ENCODE measurements at regions not wholly inside any gene's neighbourhood (a gene's known extent, or its start where the extent isn't known, plus 50 kb on each side); places are given as distances from the start of the nearest gene placed in this dataset.

GRCh38 chr10:78774999-78775711, 293.6 kb upstream of the ZMIZ1 start:
- TF ChIP-seq EP300 (IDR thresholded peaks at IDR 0.05; ENCODE audit: borderline replicate concordance): peak; percentile 90
- peak; percentile 72; the same call in 1 of the 2 replicates for TF ChIP-seq MAX (IDR thresholded peaks at IDR 0.05)
- peak; percentile 55 for TF ChIP-seq FOXM1 (IDR thresholded peaks at IDR 0.05; ENCODE audit: borderline replicate concordance, low read depth)
- TF ChIP-seq YY1 (IDR thresholded peaks at IDR 0.05; ENCODE audit: low read depth): no peak
- TF ChIP-seq REST (IDR thresholded peaks at IDR 0.05; ENCODE audit: low read depth): no peak
- TF ChIP-seq EGR1 (IDR thresholded peaks at IDR 0.05): 0 out of 2 replicates have a peak, but pooled peaks have one; percentile 8
- peak; percentile 70 for TF ChIP-seq TEAD4 (IDR thresholded peaks at IDR 0.05)
- TF ChIP-seq TAF1 (IDR thresholded peaks at IDR 0.05; ENCODE audit: low read depth): no peak
- peak; percentile 14; the same call in 1 of the 2 replicates for TF ChIP-seq RAD21 (IDR thresholded peaks at IDR 0.05; ENCODE audit: low read depth)
- peak; percentile 76 for TF ChIP-seq NFIC (IDR thresholded peaks at IDR 0.05)
- TF ChIP-seq ZBTB7A (IDR thresholded peaks at IDR 0.05; ENCODE audit: low read depth): no peak
- TF ChIP-seq CEBPB (IDR thresholded peaks at IDR 0.05): no peak
- no peak for TF ChIP-seq USF1 (IDR thresholded peaks at IDR 0.05)
- no peak for TF ChIP-seq CREB1 (IDR thresholded peaks at IDR 0.05; ENCODE audit: low read depth)
- TF ChIP-seq TCF12 (IDR thresholded peaks at IDR 0.05; ENCODE audit: low read depth): peak; percentile 94

GRCh38 chr10:78775891-78776290, 292.9 kb upstream of the ZMIZ1 start:
- no peak for TF ChIP-seq FOXM1 (IDR thresholded peaks at IDR 0.05; ENCODE audit: borderline replicate concordance, low read depth)
- TF ChIP-seq CEBPB (IDR thresholded peaks at IDR 0.05): no peak
- no peak for TF ChIP-seq EP300 (IDR thresholded peaks at IDR 0.05; ENCODE audit: borderline replicate concordance)
- TF ChIP-seq REST (IDR thresholded peaks at IDR 0.05; ENCODE audit: low read depth): no peak

GRCh38 chr10:78776756-78777155, 292.0 kb upstream of the ZMIZ1 start:
- no peak for TF ChIP-seq YY1 (IDR thresholded peaks at IDR 0.05; ENCODE audit: low read depth)

GRCh38 chr10:78777466-78777865, 291.3 kb upstream of the ZMIZ1 start:
- TF ChIP-seq REST (IDR thresholded peaks at IDR 0.05; ENCODE audit: low read depth) (no peak), MAX (IDR thresholded peaks at IDR 0.05) (peak; percentile 47; the same call in 1 of the 2 replicates), FOXM1 (IDR thresholded peaks at IDR 0.05; ENCODE audit: borderline replicate concordance, low read depth) (no peak), YY1 (IDR thresholded peaks at IDR 0.05; ENCODE audit: low read depth) (peak; percentile 51; the same call in 1 of the 2 replicates), EP300 (IDR thresholded peaks at IDR 0.05; ENCODE audit: borderline replicate concordance) (peak; percentile 71), RAD21 (IDR thresholded peaks at IDR 0.05; ENCODE audit: low read depth) (no peak), ZBTB7A (IDR thresholded peaks at IDR 0.05; ENCODE audit: low read depth) (no peak), USF1 (IDR thresholded peaks at IDR 0.05) (no peak), CEBPB (IDR thresholded peaks at IDR 0.05) (no peak), TCF12 (IDR thresholded peaks at IDR 0.05; ENCODE audit: low read depth) (peak; percentile 54; the same call in 1 of the 2 replicates), TEAD4 (IDR thresholded peaks at IDR 0.05) (peak; percentile 69), NFIC (IDR thresholded peaks at IDR 0.05) (peak; percentile 53; the same call in 1 of the 2 replicates), TAF1 (IDR thresholded peaks at IDR 0.05; ENCODE audit: low read depth) (no peak), EGR1 (IDR thresholded peaks at IDR 0.05) (no peak), CREB1 (IDR thresholded peaks at IDR 0.05; ENCODE audit: low read depth) (no peak)

Data from Ishikawa (cell line).